ENCODE measurements at regions not wholly inside any gene's neighbourhood (a gene's known extent, or its start where the extent isn't known, plus 50 kb on each side); places are given as distances from the start of the nearest gene placed in this dataset.

- no peak overlapping the region for H3K4me3 ChIP-seq (ENCODE audit: low read depth, low read length)
- H3K27me3 ChIP-seq, result no peaks in the 10 kb centered on the region
- no peak for DNase-seq
- no peaks in the 10 kb centered on the region for H3K36me3 ChIP-seq
- no peaks in the 10 kb centered on the region for H3K9me3 ChIP-seq
- no peaks in the 10 kb centered on the region for H3K4me1 ChIP-seq
- no peak for TF ChIP-seq CTCF (IDR thresholded peaks at IDR 0.05; ENCODE audit: low read depth, low read length)
Measured at GRCh38 chr3:40913192-40913591, 286.1 kb upstream of the CTNNB1 start.

GRCh38 chr3:40913641-40914040 is 285.7 kb upstream of the CTNNB1 start:
- DNase-seq, result no peak
- H3K4me1 ChIP-seq, result no peaks in the 10 kb centered on the region
- H3K36me3 ChIP-seq, result no peaks in the 10 kb centered on the region
- H3K27me3 ChIP-seq, result no peaks in the 10 kb centered on the region
- TF ChIP-seq CTCF (IDR thresholded peaks at IDR 0.05; ENCODE audit: low read depth, low read length), result no peak
- H3K9me3 ChIP-seq, result no peaks in the 10 kb centered on the region
- H3K4me3 ChIP-seq (ENCODE audit: low read depth, low read length), result no peak overlapping the region

GRCh38 chr3:40914475-40914874 is 284.8 kb upstream of the CTNNB1 start:
- TF ChIP-seq CTCF (IDR thresholded peaks at IDR 0.05; ENCODE audit: low read depth, low read length), result no peak
- H3K4me1 ChIP-seq, result no peaks in the 10 kb centered on the region
- H3K27me3 ChIP-seq, result no peaks in the 10 kb centered on the region
- no peak overlapping the region for H3K4me3 ChIP-seq (ENCODE audit: low read depth, low read length)
- no peaks in the 10 kb centered on the region for H3K9me3 ChIP-seq
- no peaks in the 10 kb centered on the region for H3K36me3 ChIP-seq
- DNase-seq, result no peak

GRCh38 chr3:40915346-40915865 is 283.9 kb upstream of the CTNNB1 start:
- no peak for TF ChIP-seq CTCF (IDR thresholded peaks at IDR 0.05; ENCODE audit: low read depth, low read length)
- Histone ChIP-seq H3K27me3 (no peaks in the 10 kb centered on the region), H3K4me1 (no peaks in the 10 kb centered on the region), H3K4me3 (ENCODE audit: low read depth, low read length) (no peak overlapping the region), H3K36me3 (no peaks in the 10 kb centered on the region), H3K9me3 (no peaks in the 10 kb centered on the region)
- no peak for DNase-seq

- Histone ChIP-seq H3K4me1 (no peaks in the 10 kb centered on the region), H3K27me3 (no peaks in the 10 kb centered on the region), H3K9me3 (no peaks in the 10 kb centered on the region), H3K36me3 (no peaks in the 10 kb centered on the region), H3K4me3 (ENCODE audit: low read depth, low read length) (no peak overlapping the region)
- no peak for DNase-seq
- TF ChIP-seq CTCF (IDR thresholded peaks at IDR 0.05; ENCODE audit: low read depth, low read length), result no peak
Measured at GRCh38 chr3:40920041-40920440, 279.3 kb upstream of the CTNNB1 start.

- DNase-seq, result no peak
Measured at GRCh38 chr3:40921251-40921650, 278.1 kb upstream of the CTNNB1 start.

More at GRCh38 chr3:40921251-40921650, 278.1 kb upstream of the CTNNB1 start:
- Histone ChIP-seq H3K9me3 (no peaks in the 10 kb centered on the region), H3K36me3 (no peaks in the 10 kb centered on the region), H3K4me1 (no peaks in the 10 kb centered on the region), H3K4me3 (ENCODE audit: low read depth, low read length) (no peak overlapping the region), H3K27me3 (no peaks in the 10 kb centered on the region)
- no peak for TF ChIP-seq CTCF (IDR thresholded peaks at IDR 0.05; ENCODE audit: low read depth, low read length)
